Ammon's horn (tissue), 1 donor: ENCODE measurements at regions not wholly inside any gene's neighbourhood (a gene's known extent, or its start where the extent isn't known, plus 50 kb on each side); places are given as distances from the start of the nearest gene placed in this dataset.
"Not testable (repeated sequence)": the region's sequence is repeated elsewhere in the genome, so short reads cannot be mapped to it uniquely, and the experiment has no call there.

Experiments used
- DNase-seq: peaks from one replicate; pipeline ENCODE4 v3.0.0-alpha.2; 2016; ENCODE audit warnings: low spot score

GRCh38 chr2:239550357-239550756 lies 149.5 kb upstream of the HDAC4 start:
- no peak for DNase-seq

- no peak for DNase-seq
Observed at GRCh38 chr2:239549711-239550255, 149.0 kb upstream of the HDAC4 start.

GRCh38 chr2:239548965-239549595 lies 148.3 kb upstream of the HDAC4 start:
- no peak for DNase-seq

GRCh38 chr2:239548451-239548871 lies 147.6 kb upstream of the HDAC4 start:
- DNase-seq: no peak

- DNase-seq: not testable (repeated sequence)
Observed at GRCh38 chr2:239547140-239547539, 146.3 kb upstream of the HDAC4 start.

GRCh38 chr2:239546541-239546940 lies 145.7 kb upstream of the HDAC4 start:
- no peak for DNase-seq

- no peak for DNase-seq
Observed at GRCh38 chr2:239545741-239546392, 145.0 kb upstream of the HDAC4 start.

GRCh38 chr2:239544918-239545465 lies 144.2 kb upstream of the HDAC4 start:
- no peak for DNase-seq

- peak; percentile 11 for DNase-seq
Observed at GRCh38 chr2:239544143-239544917, 143.5 kb upstream of the HDAC4 start.

GRCh38 chr2:239543702-239544101 lies 142.9 kb upstream of the HDAC4 start:
- no peak for DNase-seq

GRCh38 chr2:239540174-239540573 lies 139.4 kb upstream of the HDAC4 start:
- no peak for DNase-seq

GRCh38 chr2:239539776-239540100 lies 138.9 kb upstream of the HDAC4 start:
- no peak for DNase-seq

GRCh38 chr2:239539083-239539775 lies 138.4 kb upstream of the HDAC4 start:
- DNase-seq: no peak

GRCh38 chr2:239538357-239539052 lies 137.7 kb upstream of the HDAC4 start:
- DNase-seq: no peak

GRCh38 chr2:239537633-239538356 lies 137.0 kb upstream of the HDAC4 start:
- no peak for DNase-seq

- no peak for DNase-seq
Observed at GRCh38 chr2:239536186-239536585, 135.4 kb upstream of the HDAC4 start.

GRCh38 chr2:239535413-239536144 lies 134.8 kb upstream of the HDAC4 start:
- DNase-seq: no peak

GRCh38 chr2:239534581-239535412 lies 134.0 kb upstream of the HDAC4 start:
- DNase-seq: no peak
